H1 (cell line): ENCODE measurements at regions not wholly inside any gene's neighbourhood (a gene's known extent, or its start where the extent isn't known, plus 50 kb on each side); places are given as distances from the start of the nearest gene placed in this dataset.

Source experiments
- CTCF ChIA-PET: fragments of 300-600 bp; sonication (Branson Sonifier 250); formaldehyde crosslinking; loops from one replicate; lab custom pipeline; 2021; ENCODE audit not compliant: partially characterized antibody; lab: Charles Lee
- POLR2A ChIA-PET: fragments of 300-600 bp; sonication (Branson Sonifier 250); formaldehyde crosslinking; loops from one replicate; lab custom pipeline; 2021; ENCODE audit warnings: inconsistent platforms; ENCODE audit not compliant: partially characterized antibody; lab: Charles Lee
- DNase-seq, 2 experiments: peaks; one replicate each; pipeline versions ENCODE4 v3.0.0 to v3.0.0-alpha.2; 2010 to 2022; ENCODE audit warnings: low spot score in 2 of 2, low read depth in 1 of 2, mixed read lengths in 1 of 2
- FAIRE-seq: peaks from 2 replicates; lab custom pipeline; 2011; peaks lifted over from hg19 to GRCh38; lab: Jason Lieb, UNC
- H2AFZ ChIP-seq: 2 replicates; pipeline ENCODE4 v1.8.1; 2012; ENCODE audit warnings: low read length, inconsistent platforms
- H2AK5ac ChIP-seq: 2 replicates; pipeline ENCODE4 v1.6.1; 2013; ENCODE audit warnings: low read depth, low read length
- H2BK120ac ChIP-seq: replicated peaks from 2 replicates; pipeline ENCODE3; 2013; ENCODE audit warnings: low read depth, low read length, inconsistent platforms
- H2BK12ac ChIP-seq: 2 replicates; pipeline ENCODE4 v1.6.1; 2013; ENCODE audit warnings: low read depth, low read length
- H2BK15ac ChIP-seq: 2 replicates; pipeline ENCODE4 v1.6.1; 2013; ENCODE audit warnings: low read length
- H2BK20ac ChIP-seq: 2 replicates; pipeline ENCODE4 v1.6.1; 2013; ENCODE audit warnings: low read length
- H2BK5ac ChIP-seq: 2 replicates; pipeline ENCODE4 v1.6.1; 2013; ENCODE audit warnings: low read depth, low read length
- H3K14ac ChIP-seq: 2 replicates; pipeline ENCODE4 v1.6.1; 2013; ENCODE audit warnings: inconsistent platforms; ENCODE audit not compliant: insufficient read length
- H3K18ac ChIP-seq: 2 replicates; pipeline ENCODE4 v1.6.1; 2013; ENCODE audit warnings: low read length; ENCODE audit errors: extremely low read depth
- H3K23ac ChIP-seq: 2 replicates; pipeline ENCODE4 v1.6.1; 2013; ENCODE audit warnings: inconsistent platforms; ENCODE audit not compliant: insufficient read length
- H3K23me2 ChIP-seq: 2 replicates; pipeline ENCODE4 v1.6.1; 2013; ENCODE audit warnings: low read depth, low read length
- H3K27ac ChIP-seq: 2 replicates; pipeline ENCODE4 v1.6.1; 2011; ENCODE audit warnings: low read depth, low read length, inconsistent platforms
- H3K27me3 ChIP-seq, 4 experiments: replicated peaks in 1 of 4; 1 replicate in 1 of 4; 2 replicates in 3 of 4; pipeline versions ENCODE4 v1.6.1 to v1.8.1; 2011 to 2013; ENCODE audit warnings: low read length in 3 of 4, mild to moderate bottlenecking in 3 of 4, inconsistent platforms in 2 of 4, mixed read lengths in 2 of 4, moderate library complexity in 1 of 4; ENCODE audit not compliant: control insufficient read depth in 3 of 4, insufficient read depth in 3 of 4; ENCODE audit errors: extremely low read depth in 1 of 4
- H3K36me3 ChIP-seq, 4 experiments: 2 replicates each; pipeline versions ENCODE4 v1.6.1 to v1.8.1; 2011 to 2013; ENCODE audit warnings: mild to moderate bottlenecking in 4 of 4, low read length in 3 of 4, moderate library complexity in 2 of 4, control low read depth in 1 of 4, inconsistent platforms in 1 of 4; ENCODE audit not compliant: insufficient read depth in 4 of 4, control insufficient read depth in 2 of 4
- H3K4ac ChIP-seq: replicated peaks from 2 replicates; pipeline ENCODE3; 2013; ENCODE audit warnings: low read length, low read depth, mixed read lengths, inconsistent platforms; ENCODE audit not compliant: insufficient read length
- H3K4me1 ChIP-seq, 4 experiments: replicated peaks in 1 of 4; 1 replicate in 1 of 4; 2 replicates in 3 of 4; pipeline versions ENCODE4 v1.6.1 to v1.8.1; 2011 to 2013; ENCODE audit warnings: low read length in 3 of 4, inconsistent platforms in 2 of 4, mixed read lengths in 1 of 4; ENCODE audit not compliant: insufficient read depth in 4 of 4, control insufficient read depth in 3 of 4
- H3K4me2 ChIP-seq, 2 experiments: 2 replicates each; pipeline versions ENCODE4 v1.6.1 to v1.8.1; 2011 to 2013; ENCODE audit warnings: low read depth in 2 of 2, low read length in 2 of 2, control low read depth in 1 of 2, inconsistent platforms in 1 of 2, mild to moderate bottlenecking in 1 of 2; ENCODE audit not compliant: insufficient read depth in 1 of 2
- H3K4me3 ChIP-seq, 4 experiments: fragments of 200-600, 300-600 bp in 1 of 4; sonication (generic), shearing (Covaris generic), sonication (Bioruptor Twin) in 1 of 4; 2 replicates each; pipeline versions ENCODE4 v1.5.1 to v1.8.1; 2011 to 2016; ENCODE audit warnings: low read length in 4 of 4, low read depth in 3 of 4, control low read depth in 2 of 4, inconsistent platforms in 2 of 4, mild to moderate bottlenecking in 2 of 4, mixed read lengths in 1 of 4, moderate library complexity in 1 of 4; ENCODE audit not compliant: insufficient read depth in 2 of 4; ENCODE audit errors: extremely low read depth in 1 of 4
- H3K56ac ChIP-seq: replicated peaks from 2 replicates; pipeline ENCODE3; 2013; ENCODE audit warnings: low read depth, mild to moderate bottlenecking, mixed read lengths, low read length, inconsistent platforms; ENCODE audit not compliant: insufficient read length
- H3K79me1 ChIP-seq: 2 replicates; pipeline ENCODE4 v1.6.1; 2013; ENCODE audit warnings: low read depth, low read length, control low read depth
- H3K79me2 ChIP-seq, 2 experiments: 2 replicates each; pipeline versions ENCODE4 v1.6.1 to v1.8.1; 2012 to 2013; ENCODE audit warnings: low read length in 2 of 2, mild to moderate bottlenecking in 2 of 2, inconsistent platforms in 1 of 2; ENCODE audit not compliant: insufficient read depth in 2 of 2, control insufficient read depth in 1 of 2
- H3K9ac ChIP-seq, 4 experiments: replicated peaks in 1 of 4; 1 replicate in 1 of 4; 2 replicates in 3 of 4; pipeline versions ENCODE4 v1.6.1 to v1.8.1; 2011 to 2013; ENCODE audit warnings: low read depth in 3 of 4, low read length in 3 of 4, control low read depth in 2 of 4, mild to moderate bottlenecking in 2 of 4, moderate library complexity in 2 of 4, inconsistent platforms in 1 of 4; ENCODE audit errors: extremely low read depth in 1 of 4
- H3K9me3 ChIP-seq, 2 experiments: 2 replicates each; pipeline versions ENCODE4 v1.6.1 to v1.8.1; 2012 to 2013; ENCODE audit warnings: mild to moderate bottlenecking in 2 of 2, moderate library complexity in 2 of 2, control low read depth in 1 of 2, inconsistent platforms in 1 of 2, low read depth in 1 of 2, low read length in 1 of 2, mixed read lengths in 1 of 2; ENCODE audit not compliant: insufficient read depth in 2 of 2
- H4K20me1 ChIP-seq, 2 experiments: replicated peaks in 1 of 2; 2 replicates each; pipeline versions ENCODE3 to v1.8.1; 2011 to 2013; ENCODE audit warnings: inconsistent platforms in 2 of 2, low read length in 2 of 2, mild to moderate bottlenecking in 1 of 2; ENCODE audit not compliant: insufficient read depth in 2 of 2, control insufficient read depth in 1 of 2
- H4K5ac ChIP-seq: 2 replicates; pipeline ENCODE4 v1.6.1; 2013; ENCODE audit warnings: low read length, low read depth, mixed read lengths, inconsistent platforms; ENCODE audit not compliant: insufficient read length
- H4K8ac ChIP-seq: 2 replicates; pipeline ENCODE4 v1.8.0; 2013; ENCODE audit warnings: mild to moderate bottlenecking, moderate library complexity, low read length, inconsistent platforms; ENCODE audit not compliant: insufficient read depth; ENCODE audit errors: extremely low read depth
- H4K91ac ChIP-seq: replicated peaks from 2 replicates; pipeline ENCODE3; 2013; ENCODE audit warnings: low read length, mixed read lengths, inconsistent platforms; ENCODE audit not compliant: insufficient read length
- FOSL1 ChIP-seq: IDR thresholded peaks from 2 replicates; pipeline ENCODE4 v1.6.1; 2011; ENCODE audit warnings: mild to moderate bottlenecking, low read depth, low read length, moderate library complexity; ENCODE audit not compliant: insufficient read depth
- KDM4A ChIP-seq: IDR thresholded peaks from one replicate; pipeline ENCODE4 v1.7.1; 2012; ENCODE audit warnings: low read depth, mild to moderate bottlenecking, moderate library complexity, low read length, inconsistent platforms; ENCODE audit not compliant: severe bottlenecking
- KDM5A ChIP-seq: fragments of 200-600 bp; IDR thresholded peaks from 2 replicates; pipeline ENCODE4 v1.7.1; 2012; ENCODE audit warnings: mild to moderate bottlenecking, low read length, inconsistent platforms, mixed read lengths
- POU5F1 ChIP-seq: IDR thresholded peaks from 2 replicates; pipeline ENCODE4 v1.6.1; 2011; ENCODE audit warnings: low read depth, mild to moderate bottlenecking, low read length, moderate library complexity
- RBBP5 ChIP-seq: IDR thresholded peaks from 2 replicates; pipeline ENCODE4 v1.7.1; 2012; ENCODE audit warnings: low read depth, mild to moderate bottlenecking, inconsistent platforms, low read length, moderate library complexity, borderline replicate concordance
- RNF2 ChIP-seq: fragments of 200-900, 300-1000 bp; sonication (generic); IDR thresholded peaks from 2 replicates; pipeline ENCODE4 v1.7.1; 2016; ENCODE audit warnings: borderline replicate concordance, low read depth, mild to moderate bottlenecking, antibody characterized with exemption, low read length; ENCODE audit not compliant: poor library complexity, severe bottlenecking; ENCODE audit errors: missing control alignments
- SAP30 ChIP-seq: fragments of 300-600 bp; sonication (generic); IDR thresholded peaks from 2 replicates; pipeline ENCODE4 v1.7.1; 2012; ENCODE audit warnings: low read length, moderate library complexity, mild to moderate bottlenecking, inconsistent platforms; ENCODE audit not compliant: insufficient read depth, insufficient replicate concordance
- SIN3A ChIP-seq, 2 experiments: IDR thresholded peaks in 1 of 2; conservative IDR thresholded peaks in 1 of 2; 2 replicates each; pipeline ENCODE4 v1.6.1; 2011 to 2012; ENCODE audit warnings: low read length in 2 of 2, improper control_type of control experiment in 1 of 2, low read depth in 1 of 2, mild to moderate bottlenecking in 1 of 2
- SIX5 ChIP-seq: IDR thresholded peaks from 2 replicates; pipeline ENCODE4 v1.6.1; 2011; ENCODE audit warnings: mild to moderate bottlenecking, low read depth, low read length
- TBP ChIP-seq: IDR thresholded peaks from 2 replicates; pipeline ENCODE4 v1.6.1; 2011; ENCODE audit warnings: low read depth, low read length, improper control_type of control experiment
- TEAD4 ChIP-seq: IDR thresholded peaks from 2 replicates; pipeline ENCODE4 v1.6.1; 2012; ENCODE audit warnings: low read depth, low read length, inconsistent platforms, mixed read lengths
- USF2 ChIP-seq: IDR thresholded peaks from 2 replicates; pipeline ENCODE4 v1.6.1; 2011; ENCODE audit warnings: low read length, improper control_type of control experiment
- WGBS, 2 experiments: shearing (Covaris generic) in 1 of 2; methylation state at CpG; one replicate each; pipeline versions ENCODE4 v1.1.6 to v1.1.7; 2013 to 2015; ENCODE audit warnings: low lambda C conversion rate in 2 of 2, mixed read lengths in 2 of 2, inconsistent platforms in 1 of 2, low coverage in 1 of 2, missing lambda C conversion rate in 1 of 2; ENCODE audit not compliant: insufficient replicate concordance in 2 of 2, insufficient coverage in 1 of 2, insufficient read length in 1 of 2; ENCODE audit errors: extremely low coverage in 1 of 2, missing lambda C conversion rate in 1 of 2; 5-methylcytosine and 5-hydroxymethylcytosine counted together

- no peak overlapping the region for H3K4me3 ChIP-seq
- no peak overlapping the region for H3K4ac ChIP-seq
- ChIA-PET POLR2A (no interaction called here), CTCF (no interaction called here)
- no peak overlapping the region for H2BK5ac ChIP-seq
- H3K9me3 ChIP-seq: no peaks in the 10 kb centered on the region
- H3K36me3 ChIP-seq: no peaks in the 10 kb centered on the region
- 95% methylated on average over 5 of the region's 5 CpGs; no CpG with 5 or more reads in 1 of the 2 experiments for WGBS, 2 experiments
- no peak overlapping the region for H3K56ac ChIP-seq
- H3K4me2 ChIP-seq: no peak overlapping the region
- H4K20me1 ChIP-seq: no peaks in the 10 kb centered on the region
- no peak overlapping the region for H3K9ac ChIP-seq
- no peak overlapping the region for H2BK120ac ChIP-seq
- H3K23me2 ChIP-seq: no peaks in the 10 kb centered on the region
- H2BK20ac ChIP-seq: no peak overlapping the region
- no peaks in the 10 kb centered on the region for H3K79me1 ChIP-seq
- H3K4me1 ChIP-seq: no peaks in the 10 kb centered on the region
- no peak overlapping the region for H2BK15ac ChIP-seq
- no peak overlapping the region for H3K14ac ChIP-seq
- FAIRE-seq: no peak
- H4K8ac ChIP-seq: no peak overlapping the region
- no peak overlapping the region for H3K18ac ChIP-seq
- H3K23ac ChIP-seq: no peak overlapping the region
- no peak overlapping the region for H2BK12ac ChIP-seq
- no peak overlapping the region for H4K91ac ChIP-seq
- no peak for DNase-seq
- H4K5ac ChIP-seq: no peak overlapping the region
- 0 out of 2 replicates have a peak overlapping the region, but pooled peaks have one; percentile 14 for H2AFZ ChIP-seq
- no peak overlapping the region for H3K27ac ChIP-seq
- H3K79me2 ChIP-seq: no peaks in the 10 kb centered on the region
- H3K27me3 ChIP-seq: no peaks in the 10 kb centered on the region
- H2AK5ac ChIP-seq: no peak overlapping the region
- TF ChIP-seq POU5F1 (no peak), USF2 (no peak), SAP30 (no peak), SIN3A (conservative IDR thresholded peaks at IDR 0.05 in 1 of 2, IDR thresholded peaks at IDR 0.05 in 1 of 2; ENCODE audit: low read depth in 1 of 2, low read length in 2 of 2) (no peak), SIX5 (no peak), TEAD4 (no peak), FOSL1 (no peak), RNF2 (no peak), KDM5A (no peak), KDM4A (no peak), RBBP5 (no peak), TBP (no peak)
These were observed 218.1 kb upstream of the GK2 start for GRCh38 chr4:79626101-79626500.
